BJ (cell line): ENCODE measurements at regions not wholly inside any gene's neighbourhood (a gene's known extent, or its start where the extent isn't known, plus 50 kb on each side); places are given as distances from the start of the nearest gene placed in this dataset.

Experiments
- CTCF ChIA-PET: fragments of 350-600 bp; formaldehyde crosslinking; extraction: SDS; loops from one replicate; lab custom pipeline; 2021; ENCODE audit warnings: antibody characterized with exemption, inconsistent platforms; lab: Yijun Ruan, JAX
- POLR2A ChIA-PET: fragments of 300-600 bp; sonication (Branson Sonifier 250); formaldehyde crosslinking; extraction: SDS; loops from one replicate; lab custom pipeline; 2021; ENCODE audit warnings: antibody characterized with exemption; lab: Charles Lee
- DNase-seq: peaks from one replicate; pipeline ENCODE4 v3.0.0-alpha.2; 2011; ENCODE audit warnings: low read depth
- H3K27me3 ChIP-seq: 2 replicates; pipeline ENCODE4 v1.6.0; 2011; ENCODE audit warnings: low read length; ENCODE audit not compliant: control insufficient read depth, insufficient read depth
- H3K36me3 ChIP-seq: 2 replicates; pipeline ENCODE4 v1.5.1; 2011; ENCODE audit warnings: low read length; ENCODE audit not compliant: control insufficient read depth, insufficient read depth
- H3K4me3 ChIP-seq: 2 replicates; pipeline ENCODE4 v1.5.1; 2011; ENCODE audit warnings: low read depth, mild to moderate bottlenecking, control low read depth, low read length
- CTCF ChIP-seq: IDR thresholded peaks from 2 replicates; pipeline ENCODE4 v1.5.1; 2011; ENCODE audit warnings: low read depth, mild to moderate bottlenecking, control low read depth, inconsistent platforms, low read length, moderate library complexity; ENCODE audit not compliant: insufficient read depth

DNA sequence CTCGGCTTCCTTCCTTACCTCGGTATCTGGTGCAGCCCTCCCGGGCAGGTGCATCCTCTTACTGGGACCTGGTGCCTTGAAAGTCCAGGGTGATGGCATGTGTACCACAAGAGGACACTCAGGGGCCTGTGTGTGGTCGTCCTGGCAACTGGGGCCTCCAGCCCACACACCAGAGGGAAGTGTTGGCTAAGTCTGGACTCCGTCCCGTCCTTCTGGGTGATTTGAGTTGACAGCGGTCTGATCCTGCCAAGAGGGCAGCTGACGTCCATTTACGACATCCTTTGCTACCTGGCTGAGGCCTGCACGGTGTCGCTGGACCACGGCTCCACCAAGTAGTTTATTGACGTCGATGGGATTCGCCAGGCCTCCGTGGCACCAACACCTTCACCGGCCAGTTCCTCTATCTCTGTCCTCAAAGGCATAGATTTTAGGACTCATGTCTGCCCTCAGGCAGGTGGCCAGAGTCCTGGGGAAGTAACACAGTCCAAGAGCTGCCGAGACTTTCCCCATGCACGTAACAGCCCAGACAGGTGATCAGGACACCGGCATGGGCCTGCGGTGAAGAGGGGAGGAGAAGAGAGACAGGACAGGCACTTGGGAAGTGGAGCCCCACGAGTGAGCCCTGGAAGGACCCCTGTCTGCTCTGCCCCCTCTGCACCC lies 186.0 kb upstream of the HDAC4 start:
- POLR2A ChIA-PET: no interaction called here
- CTCF ChIA-PET: no interaction called here
- no peak for TF ChIP-seq CTCF

DNA sequence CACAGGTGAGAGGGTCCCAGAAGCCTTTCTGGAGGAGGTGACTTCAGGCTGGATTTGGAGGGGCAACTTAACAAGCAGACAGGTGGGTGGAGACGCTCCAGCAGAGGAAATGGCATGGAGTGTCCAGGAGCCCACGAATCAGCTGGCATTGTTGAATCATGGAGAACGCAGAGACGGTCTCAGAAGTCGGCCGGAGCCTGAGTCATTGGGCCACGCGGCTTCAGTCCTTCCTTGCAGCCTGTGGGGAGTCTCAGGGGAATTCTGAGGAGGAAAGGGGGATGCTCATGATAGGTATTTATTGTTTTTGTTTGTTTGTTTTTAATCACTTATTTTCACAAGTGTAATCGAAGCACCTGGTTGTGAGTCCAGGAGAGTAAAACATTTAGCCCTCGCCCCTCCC lies 184.6 kb upstream of the HDAC4 start:
- CTCF ChIA-PET: interaction anchor here (1.0 kb wide), 1 partner anchor 11 kb away, joined by 3 read pairs; no protein-coding TSS in a partner anchor

More for the DNA sequence above, 186.0 kb upstream of the HDAC4 start:
- no peaks in the 10 kb centered on the region for H3K36me3 ChIP-seq
- no peaks in the 10 kb centered on the region for H3K27me3 ChIP-seq
- H3K4me3 ChIP-seq: no peak overlapping the region
- no peak for DNase-seq

GRCh38 chr2:239584986-239585385 lies 184.2 kb upstream of the HDAC4 start:
- ChIA-PET POLR2A (no interaction called here), CTCF (interaction anchor here (1.0 kb wide), 1 partner anchor 10 kb away, joined by 3 read pairs; no protein-coding TSS in a partner anchor)
- Histone ChIP-seq H3K36me3 (no peaks in the 10 kb centered on the region), H3K27me3 (no peaks in the 10 kb centered on the region), H3K4me3 (no peak overlapping the region)
- no peak for TF ChIP-seq CTCF
- DNase-seq: no peak

More for the DNA sequence above, 184.6 kb upstream of the HDAC4 start:
- POLR2A ChIA-PET: no interaction called here
- Histone ChIP-seq H3K36me3 (no peaks in the 10 kb centered on the region), H3K27me3 (no peaks in the 10 kb centered on the region), H3K4me3 (no peak overlapping the region)
- TF ChIP-seq CTCF: no peak
- no peak for DNase-seq

DNA sequence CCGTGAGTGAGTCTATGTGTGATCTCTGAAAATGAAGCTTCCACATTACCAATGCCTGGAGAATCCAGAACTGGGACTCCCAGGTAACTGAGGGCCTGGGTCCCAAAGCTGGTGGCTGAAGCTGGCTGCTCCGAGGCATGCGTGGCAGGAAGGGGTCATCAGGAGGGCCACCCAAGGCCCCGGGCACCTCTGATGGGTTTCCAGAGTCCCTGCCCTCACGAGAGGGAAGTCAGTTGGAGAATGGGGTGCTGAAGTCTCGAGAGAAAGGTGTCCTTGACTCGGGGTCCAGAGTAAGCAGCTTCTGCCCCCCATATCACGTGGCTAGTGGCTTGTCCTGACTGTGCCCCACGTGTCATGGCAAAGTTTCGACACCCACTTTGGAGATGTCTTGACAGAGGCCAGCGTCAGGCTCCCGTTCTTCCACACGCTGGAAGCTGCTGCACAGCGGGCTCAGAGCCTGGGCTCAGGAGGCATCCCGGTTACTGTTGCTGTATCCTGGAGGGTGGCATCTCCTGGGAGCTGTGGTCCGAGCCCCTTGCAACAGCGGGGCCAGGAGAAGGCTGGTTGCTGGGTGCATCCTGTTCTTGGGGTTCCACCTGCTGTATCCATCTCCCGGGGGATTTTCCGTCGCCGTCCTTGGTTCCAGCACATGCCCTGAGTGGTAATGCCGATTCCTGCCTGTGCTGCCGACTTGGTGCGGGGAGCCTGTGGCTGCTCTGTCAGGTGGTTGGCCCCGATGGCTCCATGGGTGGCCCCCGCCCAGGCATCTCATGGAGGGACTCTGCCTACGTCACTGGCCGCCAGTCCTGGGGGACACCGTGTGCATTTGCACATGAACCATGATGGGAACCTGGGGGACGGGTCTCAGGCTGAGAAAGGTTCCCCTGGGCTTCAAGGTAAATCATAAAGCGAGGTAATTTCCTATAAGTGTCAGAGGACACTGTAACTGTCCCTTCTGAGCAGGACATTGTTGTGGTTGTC lies 183.3 kb upstream of the HDAC4 start:
- CTCF ChIA-PET: no interaction called here

More for the DNA sequence above, 183.3 kb upstream of the HDAC4 start:
- no peaks in the 10 kb centered on the region for H3K36me3 ChIP-seq
- H3K27me3 ChIP-seq: no peaks in the 10 kb centered on the region
- no peak overlapping the region for H3K4me3 ChIP-seq
- POLR2A ChIA-PET: no interaction called here
- no peak for TF ChIP-seq CTCF
- no peak for DNase-seq
